KMS-11 (cell line): ENCODE measurements at regions not wholly inside any gene's neighbourhood (a gene's known extent, or its start where the extent isn't known, plus 50 kb on each side); places are given as distances from the start of the nearest gene placed in this dataset.

Experiments used
- H2AFZ ChIP-seq: fragments of 200-600 bp; sonication (generic); 2 replicates; pipeline ENCODE4 v1.6.1; 2016; ENCODE audit warnings: antibody characterized with exemption, mixed run types, low read depth
- H3K27ac ChIP-seq: fragments of 200-600 bp; sonication (generic); 2 replicates; pipeline ENCODE4 v1.6.1; 2016; ENCODE audit warnings: mild to moderate bottlenecking, mixed run types
- H3K27me3 ChIP-seq: fragments of 200-600 bp; sonication (generic); 2 replicates; pipeline ENCODE4 v1.6.1; 2017; ENCODE audit warnings: mild to moderate bottlenecking, low read depth, mixed run types, moderate library complexity; ENCODE audit not compliant: insufficient read depth
- H3K36me3 ChIP-seq: fragments of 200-600 bp; sonication (generic); 2 replicates; pipeline ENCODE4 v1.6.1; 2017; ENCODE audit warnings: mild to moderate bottlenecking, mixed run types; ENCODE audit not compliant: insufficient read depth
- H3K4me1 ChIP-seq: fragments of 200-600 bp; sonication (generic); 2 replicates; pipeline ENCODE4 v1.6.1; 2016; ENCODE audit warnings: mild to moderate bottlenecking, low read depth, mixed run types; ENCODE audit not compliant: poor library complexity, severe bottlenecking
- H3K4me2 ChIP-seq: fragments of 200-600 bp; sonication (generic); 2 replicates; pipeline ENCODE4 v1.7.0; 2016; ENCODE audit warnings: mild to moderate bottlenecking, mixed run types
- H3K4me3 ChIP-seq: fragments of 200-600 bp; sonication (generic); IDR thresholded peaks from 2 replicates; pipeline ENCODE4 v1.6.1; 2017; ENCODE audit warnings: low read depth, low read length, mixed read lengths; ENCODE audit not compliant: insufficient read depth
- H3K79me2 ChIP-seq: fragments of 200-600 bp; sonication (generic); 2 replicates; pipeline ENCODE4 v1.6.1; 2016; ENCODE audit warnings: low read depth, mixed run types; ENCODE audit not compliant: insufficient read depth
- H3K9ac ChIP-seq: fragments of 200-600 bp; sonication (generic); 2 replicates; pipeline ENCODE4 v1.6.1; 2016; ENCODE audit warnings: mild to moderate bottlenecking, mixed run types
- H4K20me1 ChIP-seq: fragments of 200-600 bp; sonication (generic); 2 replicates; pipeline ENCODE4 v1.6.1; 2016; ENCODE audit warnings: mild to moderate bottlenecking, mixed run types; ENCODE audit not compliant: insufficient read depth
- CTCF ChIP-seq: fragments of 200-600 bp; sonication (generic); conservative IDR thresholded peaks from 2 replicates; pipeline ENCODE4 v1.6.1; 2017; ENCODE audit warnings: low read depth, mild to moderate bottlenecking, antibody characterized with exemption, low read length, moderate library complexity, mixed read lengths

GRCh38 chr17:15000661-15001060 lies 264.5 kb downstream of the PMP22 start:
- Histone ChIP-seq H3K4me3 (no peak overlapping the region), H3K79me2 (no peaks in the 10 kb centered on the region), H3K36me3 (no peaks in the 10 kb centered on the region), H3K4me1 (no peaks in the 10 kb centered on the region), H3K9ac (no peak overlapping the region), H3K27ac (no peak overlapping the region), H3K4me2 (no peak overlapping the region), H2AFZ (no peak overlapping the region), H4K20me1 (no peaks in the 10 kb centered on the region), H3K27me3 (no peaks in the 10 kb centered on the region)
- no peak for TF ChIP-seq CTCF

- Histone ChIP-seq H3K4me3 (no peak overlapping the region), H3K27ac (no peak overlapping the region), H3K36me3 (no peaks in the 10 kb centered on the region), H3K79me2 (no peaks in the 10 kb centered on the region), H3K27me3 (no peaks in the 10 kb centered on the region), H3K4me2 (no peak overlapping the region), H4K20me1 (no peaks in the 10 kb centered on the region), H3K4me1 (no peaks in the 10 kb centered on the region), H2AFZ (no peak overlapping the region), H3K9ac (no peak overlapping the region)
- TF ChIP-seq CTCF = no peak
Measured at GRCh38 chr17:14997290-14997689, 267.8 kb downstream of the PMP22 start.

GRCh38 chr17:14986127-14986526 lies 279.0 kb downstream of the PMP22 start:
- H3K9ac ChIP-seq = no peak overlapping the region
- H3K79me2 ChIP-seq = no peaks in the 10 kb centered on the region
- no peak overlapping the region for H3K4me3 ChIP-seq
- no peaks in the 10 kb centered on the region for H3K36me3 ChIP-seq
- H3K27ac ChIP-seq = no peak overlapping the region
- H2AFZ ChIP-seq = no peak overlapping the region
- no peaks in the 10 kb centered on the region for H3K4me1 ChIP-seq
- no peaks in the 10 kb centered on the region for H4K20me1 ChIP-seq
- no peak for TF ChIP-seq CTCF
- H3K27me3 ChIP-seq = no peaks in the 10 kb centered on the region
- H3K4me2 ChIP-seq = no peak overlapping the region

- Histone ChIP-seq H3K27ac (no peak overlapping the region), H3K4me2 (no peak overlapping the region), H3K9ac (no peak overlapping the region), H4K20me1 (no peaks in the 10 kb centered on the region), H3K27me3 (no peaks in the 10 kb centered on the region), H3K36me3 (no peaks in the 10 kb centered on the region), H2AFZ (no peak overlapping the region), H3K4me1 (no peaks in the 10 kb centered on the region), H3K79me2 (no peaks in the 10 kb centered on the region), H3K4me3 (no peak overlapping the region)
- no peak for TF ChIP-seq CTCF
Measured at GRCh38 chr17:14972844-14973243, 292.3 kb downstream of the PMP22 start.

- H3K27ac ChIP-seq = no peak overlapping the region
- H3K9ac ChIP-seq = no peak overlapping the region
- H3K4me1 ChIP-seq = no peaks in the 10 kb centered on the region
Measured at GRCh38 chr17:14971054-14971453, 294.1 kb downstream of the PMP22 start.

More at GRCh38 chr17:14971054-14971453, 294.1 kb downstream of the PMP22 start:
- Histone ChIP-seq H3K36me3 (no peaks in the 10 kb centered on the region), H3K4me3 (no peak overlapping the region), H3K27me3 (no peaks in the 10 kb centered on the region), H3K4me2 (no peak overlapping the region), H3K79me2 (no peaks in the 10 kb centered on the region), H2AFZ (no peak overlapping the region), H4K20me1 (no peaks in the 10 kb centered on the region)
- no peak for TF ChIP-seq CTCF
